Right kidney (tissue), 1 donor: ENCODE measurements at regions not wholly inside any gene's neighbourhood (a gene's known extent, or its start where the extent isn't known, plus 50 kb on each side); places are given as distances from the start of the nearest gene placed in this dataset.

Experiments used
- DNase-seq: peaks from one replicate; pipeline ENCODE4 v3.0.0-alpha.2; 2016

DNA sequence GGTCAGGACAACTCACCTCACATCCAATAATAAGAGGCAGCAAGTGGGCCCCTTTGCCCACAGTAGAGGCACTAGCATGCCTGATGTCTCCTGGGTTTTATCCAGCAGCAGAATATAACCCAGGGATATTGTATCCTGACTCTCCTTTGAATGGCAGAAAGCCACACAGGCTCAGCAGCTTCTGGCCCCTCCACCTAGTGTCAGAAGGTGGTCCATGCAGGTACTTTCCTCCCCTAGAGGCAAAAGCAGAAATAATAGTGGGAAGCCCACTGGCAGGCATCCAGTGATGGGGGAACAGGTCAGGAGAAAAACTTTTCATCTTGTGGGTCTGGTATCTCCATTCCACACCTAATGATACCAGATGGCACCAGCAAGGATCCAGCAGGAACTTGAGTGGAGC, 75.5 kb upstream of the IRS4 start:
- no peak for DNase-seq

GRCh38 chrX:108795240-108795639, 58.9 kb upstream of the IRS4 start:
- DNase-seq = no peak
